Thoracic aorta (tissue), 2 donors: ENCODE measurements at regions not wholly inside any gene's neighbourhood (a gene's known extent, or its start where the extent isn't known, plus 50 kb on each side); places are given as distances from the start of the nearest gene placed in this dataset.

Source experiments
- ATAC-seq: fragments of 150-250 bp; one replicate; pipeline ENCODE4 v1.8.0; 2017; ENCODE audit warnings: low read depth; ENCODE audit not compliant: insufficient number of reproducible peaks, low FRiP score
- DNase-seq: peaks from one replicate; pipeline ENCODE4 v3.0.0-alpha.2; 2020; ENCODE audit warnings: low spot score
- H3K27ac ChIP-seq, 2 donors: fragments of 200-600 bp; sonication (generic); 1 replicate in 1 of 2; 2 replicates in 1 of 2; pipeline ENCODE4 v1.5.1; 2016; ENCODE audit warnings: mild to moderate bottlenecking in 2 of 2, moderate library complexity in 2 of 2
- H3K27me3 ChIP-seq: fragments of 200-600 bp; sonication (generic); replicated peaks from 2 replicates; pipeline ENCODE4 v1.6.0; 2016; ENCODE audit warnings: mild to moderate bottlenecking; ENCODE audit not compliant: insufficient read depth
- H3K36me3 ChIP-seq: fragments of 200-600 bp; sonication (generic); one replicate; pipeline ENCODE4 v1.5.1; 2016
- H3K4me1 ChIP-seq, 2 donors: fragments of 200-600 bp; sonication (generic); 1 replicate in 1 of 2; 2 replicates in 1 of 2; pipeline versions ENCODE4 v1.5.1 to v1.6.0; 2016; ENCODE audit warnings: low read depth in 2 of 2, mild to moderate bottlenecking in 1 of 2; ENCODE audit not compliant: control insufficient read depth in 1 of 2
- H3K4me3 ChIP-seq: fragments of 200-600 bp; sonication (generic); 2 replicates; pipeline ENCODE4 v1.5.1; 2016; ENCODE audit warnings: mild to moderate bottlenecking
- H3K9me3 ChIP-seq: fragments of 200-600 bp; sonication (generic); 2 replicates; pipeline ENCODE4 v1.5.1; 2016
- CTCF ChIP-seq: fragments of 200-600 bp; sonication (generic); IDR thresholded peaks from one replicate; pipeline ENCODE4 v1.5.1; 2019; ENCODE audit warnings: antibody characterized with exemption

- no peak overlapping the region for H3K27ac ChIP-seq
- ATAC-seq, result no peak
- no peaks in the 10 kb centered on the region for H3K36me3 ChIP-seq
- H3K4me3 ChIP-seq, result no peak overlapping the region
- H3K4me1 ChIP-seq, result no peaks in the 10 kb centered on the region
- no peak for TF ChIP-seq CTCF
- no peaks in the 10 kb centered on the region for H3K27me3 ChIP-seq
- no peaks in the 10 kb centered on the region for H3K9me3 ChIP-seq
- DNase-seq, result no peak
Measured at GRCh38 chr4:32436816-32437215, 1716.6 kb downstream of the PCDH7 start.

- H3K4me3 ChIP-seq, result no peak overlapping the region
- H3K4me1 ChIP-seq, result no peaks in the 10 kb centered on the region
- H3K27ac ChIP-seq, result no peak overlapping the region
- no peaks in the 10 kb centered on the region for H3K27me3 ChIP-seq
- ATAC-seq, result no peak
- no peak for TF ChIP-seq CTCF
- H3K36me3 ChIP-seq, result no peaks in the 10 kb centered on the region
- no peak for DNase-seq
- H3K9me3 ChIP-seq, result no peaks in the 10 kb centered on the region
Measured at GRCh38 chr4:32440391-32440790, 1720.2 kb downstream of the PCDH7 start.

- H3K27ac ChIP-seq, result no peak overlapping the region
- no peaks in the 10 kb centered on the region for H3K36me3 ChIP-seq
- no peak overlapping the region for H3K4me3 ChIP-seq
- no peaks in the 10 kb centered on the region for H3K4me1 ChIP-seq
- H3K9me3 ChIP-seq, result no peaks in the 10 kb centered on the region
- ATAC-seq, result no peak
- DNase-seq, result no peak
- TF ChIP-seq CTCF, result no peak
- H3K27me3 ChIP-seq, result no peaks in the 10 kb centered on the region
Measured at GRCh38 chr4:32454482-32454881, 1734.3 kb downstream of the PCDH7 start.

GRCh38 chr4:32455231-32455630 lies 1735.1 kb downstream of the PCDH7 start:
- Histone ChIP-seq H3K9me3 (no peaks in the 10 kb centered on the region), H3K36me3 (no peaks in the 10 kb centered on the region), H3K27me3 (no peaks in the 10 kb centered on the region), H3K4me3 (no peak overlapping the region), H3K27ac (no peak overlapping the region), H3K4me1 (no peaks in the 10 kb centered on the region)
- no peak for TF ChIP-seq CTCF
- ATAC-seq (no peak), DNase-seq (no peak)

- H3K4me1 ChIP-seq, result no peaks in the 10 kb centered on the region
- TF ChIP-seq CTCF, result no peak
- no peak for ATAC-seq
- H3K4me3 ChIP-seq, result no peak overlapping the region
- no peak overlapping the region for H3K27ac ChIP-seq
- no peaks in the 10 kb centered on the region for H3K27me3 ChIP-seq
- no peaks in the 10 kb centered on the region for H3K9me3 ChIP-seq
- H3K36me3 ChIP-seq, result no peaks in the 10 kb centered on the region
- DNase-seq, result no peak
Measured at GRCh38 chr4:32460972-32461371, 1740.8 kb downstream of the PCDH7 start.
